Activated CD4-positive, alpha-beta T cell treated with anti-CD3 and anti-CD28 coated beads for 48 hours (primary cell): ENCODE measurements at regions not wholly inside any gene's neighbourhood (a gene's known extent, or its start where the extent isn't known, plus 50 kb on each side); places are given as distances from the start of the nearest gene placed in this dataset.

Experiments used
- DNase-seq: peaks from one replicate; pipeline ENCODE4 v3.0.0-alpha.2; 2020

- DNase-seq, result peak; percentile 6
Measured at GRCh38 chr12:48409938-48410337, 59.2 kb upstream of the ZNF641 start.

GRCh38 chr12:48413388-48413787, 59.0 kb upstream of the ANP32D start:
- DNase-seq, result no peak

DNA sequence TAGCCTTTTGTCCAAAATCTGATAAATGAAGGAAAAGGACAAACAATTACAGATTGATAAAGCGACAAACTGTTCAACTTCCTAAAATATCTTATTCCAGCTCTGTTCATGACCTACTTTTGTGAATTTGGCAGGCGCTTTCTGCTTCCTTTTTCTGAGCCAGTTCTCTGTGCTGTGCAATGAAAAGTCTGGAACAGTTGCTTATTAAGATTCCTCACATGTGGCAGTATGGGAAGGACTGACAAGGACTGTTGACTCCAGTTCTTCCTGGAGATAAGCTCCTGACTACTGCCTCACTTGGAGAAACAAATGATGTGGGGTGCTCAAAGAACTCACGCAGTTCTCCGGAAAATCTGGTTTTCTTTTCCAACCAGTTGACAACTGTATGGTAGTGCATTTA, 58.3 kb upstream of the ANP32D start:
- DNase-seq, result no peak

DNA sequence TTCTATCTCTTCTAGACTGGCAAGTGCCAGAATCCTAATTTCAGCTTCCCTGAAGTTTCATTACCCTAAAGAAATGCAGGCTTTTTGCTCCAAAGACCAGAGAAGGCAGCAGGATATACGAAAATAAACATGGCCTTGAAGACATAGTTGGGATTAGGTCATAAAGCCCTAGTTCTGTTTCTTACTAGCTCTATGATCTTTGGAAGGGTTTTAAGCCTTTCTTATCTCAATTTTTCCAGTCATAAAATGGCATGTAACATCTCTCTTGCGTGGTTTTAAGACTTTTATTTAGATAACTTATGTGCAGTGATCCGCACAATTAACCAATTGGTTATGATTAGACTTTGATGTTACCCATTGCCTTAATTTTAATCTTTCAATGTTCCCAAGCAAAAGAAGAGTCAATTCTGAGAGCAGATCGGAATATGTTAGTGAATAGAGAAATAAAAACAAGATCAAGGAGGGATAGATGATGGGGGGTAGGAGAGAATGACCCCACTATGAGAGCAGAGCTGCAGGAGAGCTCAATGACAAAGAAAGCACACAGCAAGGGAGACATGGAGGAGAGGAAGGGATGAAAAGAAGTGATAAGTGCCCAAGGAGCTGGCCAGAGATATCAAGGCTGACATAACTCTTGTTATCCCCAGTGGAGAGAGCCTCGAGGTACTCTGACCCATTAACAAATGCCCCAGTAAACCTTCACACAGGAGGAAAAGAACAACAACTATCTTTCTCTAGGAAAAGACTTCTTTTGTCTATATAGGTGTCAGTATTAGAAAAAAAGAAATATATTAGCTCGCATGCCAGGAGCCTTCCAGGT, 53.0 kb upstream of the ANP32D start:
- DNase-seq, result no peak

GRCh38 chr12:48420039-48420775, 52.2 kb upstream of the ANP32D start:
- no peak for DNase-seq

DNA sequence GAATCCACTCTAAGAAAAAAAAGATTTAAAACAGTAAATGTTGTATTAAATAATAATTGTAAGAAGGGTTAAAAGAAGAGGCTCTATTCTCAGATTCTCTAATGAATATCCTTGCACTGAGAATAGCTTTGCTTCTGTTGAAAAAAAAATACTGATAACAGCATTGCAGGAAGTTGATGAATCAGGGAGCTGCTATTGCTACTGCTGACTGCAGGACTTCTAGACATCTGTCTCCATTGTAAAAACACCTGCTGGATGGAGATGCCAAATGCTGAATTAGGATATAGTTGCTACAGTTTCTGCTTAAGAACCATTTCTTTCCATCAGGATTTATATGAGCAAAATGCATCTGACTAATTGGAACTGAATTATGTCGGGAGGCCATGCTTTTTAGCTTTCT, 50.3 kb upstream of the ANP32D start:
- DNase-seq, result no peak
